ENCODE measurements at regions not wholly inside any gene's neighbourhood (a gene's known extent, or its start where the extent isn't known, plus 50 kb on each side); places are given as distances from the start of the nearest gene placed in this dataset.

GRCh38 chr10:8696746-8697145 lies 642.3 kb downstream of the GATA3 start:
- Histone ChIP-seq H3K4me3 (no peak overlapping the region), H3K9me3 (no peaks in the 10 kb centered on the region), H3K4me1 (replicated peaks) (no peaks in the 10 kb centered on the region), H3K36me3 (no peaks in the 10 kb centered on the region), H3K27me3 (replicated peaks; ENCODE audit: insufficient read depth) (no peaks in the 10 kb centered on the region), H3K27ac (no peak overlapping the region)
- 24% methylated on average over 6 of the region's 6 CpGs for WGBS
- intact Hi-C loops (cut with DNase I), result no loop called here
- TF ChIP-seq POLR2AphosphoS5 (IDR thresholded peaks at IDR 0.05) (no peak), POLR2A (IDR thresholded peaks at IDR 0.05) (no peak)
- TF ChIP-seq, protein P1, sequence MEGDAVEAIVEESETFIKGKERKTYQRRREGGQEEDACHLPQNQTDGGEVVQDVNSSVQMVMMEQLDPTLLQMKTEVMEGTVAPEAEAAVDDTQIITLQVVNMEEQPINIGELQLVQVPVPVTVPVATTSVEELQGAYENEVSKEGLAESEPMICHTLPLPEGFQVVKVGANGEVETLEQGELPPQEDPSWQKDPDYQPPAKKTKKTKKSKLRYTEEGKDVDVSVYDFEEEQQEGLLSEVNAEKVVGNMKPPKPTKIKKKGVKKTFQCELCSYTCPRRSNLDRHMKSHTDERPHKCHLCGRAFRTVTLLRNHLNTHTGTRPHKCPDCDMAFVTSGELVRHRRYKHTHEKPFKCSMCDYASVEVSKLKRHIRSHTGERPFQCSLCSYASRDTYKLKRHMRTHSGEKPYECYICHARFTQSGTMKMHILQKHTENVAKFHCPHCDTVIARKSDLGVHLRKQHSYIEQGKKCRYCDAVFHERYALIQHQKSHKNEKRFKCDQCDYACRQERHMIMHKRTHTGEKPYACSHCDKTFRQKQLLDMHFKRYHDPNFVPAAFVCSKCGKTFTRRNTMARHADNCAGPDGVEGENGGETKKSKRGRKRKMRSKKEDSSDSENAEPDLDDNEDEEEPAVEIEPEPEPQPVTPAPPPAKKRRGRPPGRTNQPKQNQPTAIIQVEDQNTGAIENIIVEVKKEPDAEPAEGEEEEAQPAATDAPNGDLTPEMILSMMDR (IDR thresholded peaks at IDR 0.05), result no peak
- DNase-seq (ENCODE audit: low spot score), result no peak

DNA sequence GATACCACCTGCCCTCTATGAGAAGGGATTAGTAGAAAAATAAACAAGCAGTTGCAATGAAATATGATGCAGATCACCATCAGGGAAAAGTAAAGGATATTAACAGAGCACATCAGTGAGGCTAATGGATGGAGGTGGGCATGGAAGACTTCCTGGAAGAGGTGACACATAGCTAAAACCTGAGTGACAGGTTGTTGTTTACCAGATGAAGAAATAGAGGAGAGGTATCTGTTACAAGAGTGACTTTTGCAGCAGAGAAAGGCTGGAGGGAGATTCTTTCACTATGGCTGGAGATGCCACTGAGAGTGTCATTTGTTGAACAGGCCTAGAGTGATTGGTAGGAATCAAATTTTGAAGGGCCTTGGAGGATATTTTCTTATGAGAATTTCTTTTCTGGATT lies 646.2 kb downstream of the GATA3 start:
- Histone ChIP-seq H3K9me3 (no peaks in the 10 kb centered on the region), H3K27me3 (replicated peaks; ENCODE audit: insufficient read depth) (no peaks in the 10 kb centered on the region), H3K27ac (no peak overlapping the region), H3K4me1 (replicated peaks) (no peaks in the 10 kb centered on the region), H3K36me3 (no peaks in the 10 kb centered on the region), H3K4me3 (no peak overlapping the region)
- DNase-seq (ENCODE audit: low spot score), result no peak
- intact Hi-C loops (cut with DNase I), result no loop called here
- no peak for TF ChIP-seq POLR2AphosphoS5 (IDR thresholded peaks at IDR 0.05)
- TF ChIP-seq, protein P1 (IDR thresholded peaks at IDR 0.05), result no peak
- TF ChIP-seq POLR2A (IDR thresholded peaks at IDR 0.05), result no peak

DNA sequence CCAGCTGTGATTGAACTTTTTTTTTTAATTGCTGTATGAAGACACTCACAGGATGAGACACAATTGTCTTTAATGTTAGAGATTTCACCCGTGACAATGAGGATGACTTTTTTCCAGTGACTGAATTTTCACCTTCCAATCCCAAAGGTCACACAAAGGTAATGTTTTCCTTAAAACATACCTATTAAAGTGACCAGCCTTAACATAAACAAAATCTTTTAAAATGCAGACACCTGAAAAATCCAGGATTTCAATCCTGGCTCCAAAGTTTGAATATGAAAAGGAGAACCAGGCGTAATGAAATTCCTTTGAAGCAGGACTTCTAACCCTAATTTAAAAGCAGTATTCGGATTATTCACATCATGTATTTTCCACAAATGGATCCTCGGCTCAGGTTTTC lies 647.7 kb downstream of the GATA3 start:
- no peak for TF ChIP-seq POLR2AphosphoS5 (IDR thresholded peaks at IDR 0.05)
- Histone ChIP-seq H3K36me3 (no peaks in the 10 kb centered on the region), H3K27me3 (replicated peaks; ENCODE audit: insufficient read depth) (no peaks in the 10 kb centered on the region), H3K4me3 (no peak overlapping the region), H3K27ac (no peak overlapping the region), H3K9me3 (no peaks in the 10 kb centered on the region), H3K4me1 (replicated peaks) (no peaks in the 10 kb centered on the region)
- 68% methylated on average over 4 of the region's 4 CpGs for WGBS
- DNase-seq (ENCODE audit: low spot score), result no peak
- intact Hi-C loops (cut with DNase I), result no loop called here

GRCh38 chr10:8705415-8705814 lies 650.9 kb downstream of the GATA3 start:
- Histone ChIP-seq H3K27me3 (replicated peaks; ENCODE audit: insufficient read depth) (no peaks in the 10 kb centered on the region), H3K27ac (no peak overlapping the region), H3K9me3 (no peaks in the 10 kb centered on the region), H3K4me3 (no peak overlapping the region), H3K36me3 (no peaks in the 10 kb centered on the region), H3K4me1 (replicated peaks) (no peaks in the 10 kb centered on the region)
- intact Hi-C loops (cut with DNase I), result no loop called here
- 86% methylated on average over 3 of the region's 3 CpGs for WGBS
- no peak for DNase-seq (ENCODE audit: low spot score)
- no peak for TF ChIP-seq POLR2A (IDR thresholded peaks at IDR 0.05)
- no peak for TF ChIP-seq POLR2AphosphoS5 (IDR thresholded peaks at IDR 0.05)
- TF ChIP-seq, protein P1 (IDR thresholded peaks at IDR 0.05), result no peak

GRCh38 chr10:8712656-8713055 lies 658.2 kb downstream of the GATA3 start:
- Histone ChIP-seq H3K4me3 (no peak overlapping the region), H3K36me3 (no peaks in the 10 kb centered on the region), H3K9me3 (no peaks in the 10 kb centered on the region), H3K27ac (no peak overlapping the region), H3K4me1 (replicated peaks) (no peaks in the 10 kb centered on the region), H3K27me3 (replicated peaks; ENCODE audit: insufficient read depth) (no peaks in the 10 kb centered on the region)
- DNase-seq (ENCODE audit: low spot score), result no peak
- TF ChIP-seq, protein P1 (IDR thresholded peaks at IDR 0.05), result no peak
- TF ChIP-seq POLR2A (IDR thresholded peaks at IDR 0.05) (no peak), POLR2AphosphoS5 (IDR thresholded peaks at IDR 0.05) (no peak)
- intact Hi-C loops (cut with DNase I), result no loop called here
- WGBS, result 64% methylated on average over 4 of the region's 4 CpGs
